ENCODE measurements at regions not wholly inside any gene's neighbourhood (a gene's known extent, or its start where the extent isn't known, plus 50 kb on each side); places are given as distances from the start of the nearest gene placed in this dataset.

GRCh38 chr12:64965920-64966319, 141.5 kb downstream of the TBC1D30 start:
- TF ChIP-seq CTCF (IDR thresholded peaks at IDR 0.05; ENCODE audit: unreplicated experiment), result no peak
- Mint-ChIP-seq H3K9me3 (peaks cover 51% of the 10 kb centered on the region), H3K4me1 (peaks cover 3% of the 10 kb centered on the region), H3K27ac (no peak overlapping the region), H3K4me3 (no peak overlapping the region), H3K27me3 (ENCODE audit: low read depth) (peaks cover 25% of the 10 kb centered on the region), H3K36me3 (peaks cover 5% of the 10 kb centered on the region)
- no peak for DNase-seq (ENCODE audit: low spot score in 2 of 2, unreplicated experiment in 2 of 2)

- no peak for TF ChIP-seq CTCF (IDR thresholded peaks at IDR 0.05; ENCODE audit: unreplicated experiment)
- H3K27ac Mint-ChIP-seq, result no peak overlapping the region
- no peak for DNase-seq (ENCODE audit: low spot score in 2 of 2, unreplicated experiment in 2 of 2)
- no peak overlapping the region for H3K4me3 Mint-ChIP-seq
- H3K9me3 Mint-ChIP-seq, result peaks cover 42% of the 10 kb centered on the region
- peaks cover 4% of the 10 kb centered on the region for H3K27me3 Mint-ChIP-seq (ENCODE audit: low read depth)
- peaks cover 3% of the 10 kb centered on the region for H3K36me3 Mint-ChIP-seq
- peaks cover 3% of the 10 kb centered on the region for H3K4me1 Mint-ChIP-seq
Observed at GRCh38 chr12:64968989-64969819, 144.8 kb downstream of the TBC1D30 start.

GRCh38 chr12:64976131-64976530, 145.0 kb downstream of the WIF1 start:
- H3K36me3 Mint-ChIP-seq, result no peaks in the 10 kb centered on the region
- no peak overlapping the region for H3K4me3 Mint-ChIP-seq
- H3K27ac Mint-ChIP-seq, result no peak overlapping the region
- no peak for DNase-seq (ENCODE audit: low spot score in 2 of 2, unreplicated experiment in 2 of 2)
- no peak for TF ChIP-seq CTCF (IDR thresholded peaks at IDR 0.05; ENCODE audit: unreplicated experiment)
- H3K27me3 Mint-ChIP-seq (ENCODE audit: low read depth), result peaks cover 21% of the 10 kb centered on the region
- no peaks in the 10 kb centered on the region for H3K4me1 Mint-ChIP-seq
- peaks cover 42% of the 10 kb centered on the region for H3K9me3 Mint-ChIP-seq

- H3K27me3 Mint-ChIP-seq (ENCODE audit: low read depth), result peaks cover 11% of the 10 kb centered on the region
- no peaks in the 10 kb centered on the region for H3K4me1 Mint-ChIP-seq
- peaks cover 3% of the 10 kb centered on the region for H3K36me3 Mint-ChIP-seq
- no peak overlapping the region for H3K27ac Mint-ChIP-seq
- no peak for TF ChIP-seq CTCF (IDR thresholded peaks at IDR 0.05; ENCODE audit: unreplicated experiment)
- DNase-seq (ENCODE audit: low spot score in 2 of 2, unreplicated experiment in 2 of 2), result no peak
- H3K9me3 Mint-ChIP-seq, result peaks cover 36% of the 10 kb centered on the region
- no peak overlapping the region for H3K4me3 Mint-ChIP-seq
Observed at GRCh38 chr12:64983771-64984278, 137.3 kb downstream of the WIF1 start.

- peaks cover 18% of the 10 kb centered on the region for H3K9me3 Mint-ChIP-seq
- DNase-seq (ENCODE audit: low spot score in 2 of 2, unreplicated experiment in 2 of 2), result no peak
- TF ChIP-seq CTCF (IDR thresholded peaks at IDR 0.05; ENCODE audit: unreplicated experiment), result no peak
- H3K4me1 Mint-ChIP-seq, result peaks cover 10% of the 10 kb centered on the region
- H3K27me3 Mint-ChIP-seq (ENCODE audit: low read depth), result peaks cover 57% of the 10 kb centered on the region
- H3K27ac Mint-ChIP-seq, result no peak overlapping the region
- no peaks in the 10 kb centered on the region for H3K36me3 Mint-ChIP-seq
- no peak overlapping the region for H3K4me3 Mint-ChIP-seq
Observed at GRCh38 chr12:64991121-64991611, 129.9 kb downstream of the WIF1 start.
